Mesendoderm (in vitro differentiated cells): ENCODE measurements at regions not wholly inside any gene's neighbourhood (a gene's known extent, or its start where the extent isn't known, plus 50 kb on each side); places are given as distances from the start of the nearest gene placed in this dataset.

ENCODE experiments used
- DNase-seq: peaks from one replicate; pipeline ENCODE4 v3.0.0; 2013
- H2AK5ac ChIP-seq: 2 replicates; pipeline ENCODE4 v1.6.1; 2013; ENCODE audit warnings: low read length, inconsistent platforms
- H2BK120ac ChIP-seq: 2 replicates; pipeline ENCODE4 v1.6.1; 2013; ENCODE audit warnings: low read depth, mild to moderate bottlenecking, low read length, moderate library complexity, mixed read lengths
- H2BK15ac ChIP-seq: replicated peaks from 2 replicates; pipeline ENCODE4 v1.6.1; 2013; ENCODE audit warnings: low read depth, mild to moderate bottlenecking, moderate library complexity
- H2BK5ac ChIP-seq: 2 replicates; pipeline ENCODE4 v1.6.1; 2013; ENCODE audit warnings: low read length, inconsistent platforms
- H3K18ac ChIP-seq: 2 replicates; pipeline ENCODE4 v1.6.1; 2013; ENCODE audit warnings: mild to moderate bottlenecking, low read length, mixed read lengths
- H3K23ac ChIP-seq: one replicate; pipeline ENCODE4 v1.6.1; 2013; ENCODE audit warnings: low read length
- H3K27ac ChIP-seq: 2 replicates; pipeline ENCODE4 v1.5.1; 2013; ENCODE audit warnings: low read depth, mild to moderate bottlenecking, inconsistent platforms, low read length, moderate library complexity
- H3K27me3 ChIP-seq: 2 replicates; pipeline ENCODE4 v1.6.1; 2013; ENCODE audit warnings: low read length, control low read depth, mild to moderate bottlenecking, inconsistent platforms; ENCODE audit not compliant: insufficient read depth, poor library complexity
- H3K36me3 ChIP-seq: 2 replicates; pipeline ENCODE4 v1.6.1; 2013; ENCODE audit warnings: low read length, inconsistent platforms; ENCODE audit not compliant: control insufficient read depth, insufficient read depth
- H3K4ac ChIP-seq: one replicate; pipeline ENCODE4 v1.6.1; 2013; ENCODE audit warnings: low read depth, mild to moderate bottlenecking, low read length, moderate library complexity
- H3K4me1 ChIP-seq: 2 replicates; pipeline ENCODE4 v1.6.1; 2013; ENCODE audit warnings: low read depth, low read length, inconsistent platforms; ENCODE audit not compliant: control insufficient read depth
- H3K4me2 ChIP-seq: 2 replicates; pipeline ENCODE4 v1.6.1; 2013; ENCODE audit warnings: low read length
- H3K4me3 ChIP-seq: 2 replicates; pipeline ENCODE4 v1.5.1; 2013; ENCODE audit warnings: mild to moderate bottlenecking, low read length
- H3K56ac ChIP-seq: one replicate; pipeline ENCODE4 v1.6.1; 2013; ENCODE audit warnings: low read length
- H3K79me1 ChIP-seq: 2 replicates; pipeline ENCODE4 v1.6.1; 2013; ENCODE audit warnings: low read length, inconsistent platforms
- H3K79me2 ChIP-seq: 2 replicates; pipeline ENCODE4 v1.6.1; 2013; ENCODE audit warnings: mild to moderate bottlenecking, low read length; ENCODE audit not compliant: control insufficient read depth, insufficient read depth
- H3K9ac ChIP-seq: 2 replicates; pipeline ENCODE4 v1.6.1; 2013; ENCODE audit warnings: low read length, inconsistent platforms
- H4K5ac ChIP-seq: one replicate; pipeline ENCODE4 v1.6.1; 2013; ENCODE audit warnings: low read length
- H4K8ac ChIP-seq: one replicate; pipeline ENCODE4 v1.6.1; 2013; ENCODE audit warnings: low read depth, mild to moderate bottlenecking, control low read depth, low read length, moderate library complexity
- WGBS: extraction: QIAGEN DNeasy Blood & Tissue Kit; methylation state at CpG from one replicate; pipeline ENCODE4 v1.1.7; 2013; ENCODE audit warnings: low lambda C conversion rate, missing lambda C conversion rate; ENCODE audit not compliant: insufficient coverage; ENCODE audit errors: extremely low coverage; 5-methylcytosine and 5-hydroxymethylcytosine counted together

GRCh38 chr15:70358871-70359647, 261.3 kb upstream of the TLE3 start:
- Histone ChIP-seq H3K4me3 (no peak overlapping the region), H3K56ac (no peak overlapping the region), H3K4me1 (no peaks in the 10 kb centered on the region), H3K18ac (no peak overlapping the region), H2BK15ac (no peak overlapping the region), H4K5ac (no peak overlapping the region), H3K4me2 (no peak overlapping the region), H3K4ac (no peak overlapping the region), H2BK5ac (no peak overlapping the region), H3K9ac (no peak overlapping the region), H3K36me3 (no peaks in the 10 kb centered on the region), H3K23ac (no peak overlapping the region), H2AK5ac (no peak overlapping the region), H4K8ac (no peak overlapping the region), H3K79me2 (no peaks in the 10 kb centered on the region), H3K27me3 (no peaks in the 10 kb centered on the region), H3K27ac (no peak overlapping the region), H3K79me1 (no peaks in the 10 kb centered on the region), H2BK120ac (no peak overlapping the region)
- WGBS: no CpG with 5 or more reads among the region's 14 CpGs
- DNase-seq: no peak

- H2BK15ac ChIP-seq: no peak overlapping the region
- no peak overlapping the region for H2BK5ac ChIP-seq
- no peaks in the 10 kb centered on the region for H3K79me2 ChIP-seq
- no peak for DNase-seq
- H2AK5ac ChIP-seq: no peak overlapping the region
- no peaks in the 10 kb centered on the region for H3K4me1 ChIP-seq
- no peaks in the 10 kb centered on the region for H3K36me3 ChIP-seq
- WGBS: no CpG with 5 or more reads among the region's 11 CpGs
- no peak overlapping the region for H3K4me3 ChIP-seq
- no peaks in the 10 kb centered on the region for H3K79me1 ChIP-seq
- H3K27ac ChIP-seq: no peak overlapping the region
- H3K18ac ChIP-seq: no peak overlapping the region
- no peak overlapping the region for H3K23ac ChIP-seq
- no peak overlapping the region for H4K5ac ChIP-seq
- no peak overlapping the region for H4K8ac ChIP-seq
- H2BK120ac ChIP-seq: no peak overlapping the region
- no peaks in the 10 kb centered on the region for H3K27me3 ChIP-seq
- no peak overlapping the region for H3K56ac ChIP-seq
- H3K4me2 ChIP-seq: no peak overlapping the region
- no peak overlapping the region for H3K4ac ChIP-seq
- no peak overlapping the region for H3K9ac ChIP-seq
These were observed 260.5 kb upstream of the TLE3 start for GRCh38 chr15:70358011-70358819.

- no CpG with 5 or more reads among the region's 8 CpGs for WGBS
These were observed 259.7 kb upstream of the TLE3 start for GRCh38 chr15:70357453-70357852.

GRCh38 chr15:70356919-70357318, 259.2 kb upstream of the TLE3 start:
- no CpG with 5 or more reads among the region's 7 CpGs for WGBS

More at GRCh38 chr15:70357453-70357852, 259.7 kb upstream of the TLE3 start:
- Histone ChIP-seq H3K79me1 (no peaks in the 10 kb centered on the region), H2AK5ac (no peak overlapping the region), H3K23ac (no peak overlapping the region), H3K79me2 (no peaks in the 10 kb centered on the region), H3K18ac (no peak overlapping the region), H3K4ac (no peak overlapping the region), H2BK5ac (no peak overlapping the region), H2BK120ac (no peak overlapping the region), H3K4me3 (no peak overlapping the region), H4K8ac (no peak overlapping the region), H3K36me3 (no peaks in the 10 kb centered on the region), H3K9ac (no peak overlapping the region), H3K27ac (no peak overlapping the region), H3K4me2 (no peak overlapping the region), H3K27me3 (no peaks in the 10 kb centered on the region), H4K5ac (no peak overlapping the region), H3K4me1 (no peaks in the 10 kb centered on the region), H3K56ac (no peak overlapping the region), H2BK15ac (no peak overlapping the region)
- DNase-seq: no peak

GRCh38 chr15:70356062-70356860, 258.5 kb upstream of the TLE3 start:
- no peaks in the 10 kb centered on the region for H3K27me3 ChIP-seq
- H3K9ac ChIP-seq: no peak overlapping the region
- no peak overlapping the region for H3K23ac ChIP-seq
- H3K4ac ChIP-seq: no peak overlapping the region
- no peak overlapping the region for H3K4me2 ChIP-seq
- no peaks in the 10 kb centered on the region for H3K79me1 ChIP-seq
- no peaks in the 10 kb centered on the region for H3K79me2 ChIP-seq
- H2AK5ac ChIP-seq: no peak overlapping the region
- no peak for DNase-seq
- WGBS: no CpG with 5 or more reads among the region's 9 CpGs
- H3K4me3 ChIP-seq: no peak overlapping the region
- no peak overlapping the region for H4K5ac ChIP-seq
- H3K27ac ChIP-seq: no peak overlapping the region
- H2BK5ac ChIP-seq: no peak overlapping the region
- H2BK15ac ChIP-seq: no peak overlapping the region
- H3K18ac ChIP-seq: no peak overlapping the region
- no peak overlapping the region for H3K56ac ChIP-seq
- H3K36me3 ChIP-seq: no peaks in the 10 kb centered on the region
- no peaks in the 10 kb centered on the region for H3K4me1 ChIP-seq
- H4K8ac ChIP-seq: no peak overlapping the region
- no peak overlapping the region for H2BK120ac ChIP-seq

More at GRCh38 chr15:70356919-70357318, 259.2 kb upstream of the TLE3 start:
- no peak overlapping the region for H3K4me2 ChIP-seq
- no peak overlapping the region for H4K8ac ChIP-seq
- no peak overlapping the region for H3K27ac ChIP-seq
- no peak overlapping the region for H3K18ac ChIP-seq
- H3K23ac ChIP-seq: no peak overlapping the region
- no peaks in the 10 kb centered on the region for H3K36me3 ChIP-seq
- no peaks in the 10 kb centered on the region for H3K4me1 ChIP-seq
- H3K4me3 ChIP-seq: no peak overlapping the region
- H4K5ac ChIP-seq: no peak overlapping the region
- DNase-seq: no peak
- no peak overlapping the region for H2AK5ac ChIP-seq
- H3K4ac ChIP-seq: no peak overlapping the region
- no peaks in the 10 kb centered on the region for H3K27me3 ChIP-seq
- no peak overlapping the region for H2BK15ac ChIP-seq
- H3K79me1 ChIP-seq: no peaks in the 10 kb centered on the region
- no peak overlapping the region for H3K56ac ChIP-seq
- no peak overlapping the region for H3K9ac ChIP-seq
- no peak overlapping the region for H2BK120ac ChIP-seq
- H2BK5ac ChIP-seq: no peak overlapping the region
- H3K79me2 ChIP-seq: no peaks in the 10 kb centered on the region
